SK-N-MC (cell line): ENCODE measurements at regions not wholly inside any gene's neighbourhood (a gene's known extent, or its start where the extent isn't known, plus 50 kb on each side); places are given as distances from the start of the nearest gene placed in this dataset.

Source experiments
- EZH2 ChIP-seq: fragments of 200-600 bp; sonication (generic); IDR thresholded peaks from one replicate; pipeline ENCODE4 v1.6.1; 2017; ENCODE audit warnings: antibody characterized with exemption
- POLR2AphosphoS5 ChIP-seq: IDR thresholded peaks from 2 replicates; pipeline ENCODE4 v1.6.1; 2012; ENCODE audit warnings: mild to moderate bottlenecking, low read depth, low read length, borderline replicate concordance

GRCh38 chrX:125006704-125007103 is 313.0 kb upstream of the TEX13C start:
- TF ChIP-seq EZH2, result no peak
- TF ChIP-seq POLR2AphosphoS5, result no peak
